HFFc6 (cell line): ENCODE measurements at regions not wholly inside any gene's neighbourhood (a gene's known extent, or its start where the extent isn't known, plus 50 kb on each side); places are given as distances from the start of the nearest gene placed in this dataset.

Experiments
- DNase-seq: peaks from one replicate; pipeline ENCODE4 v3.0.0-alpha.2; 2018
- H3K27ac Mint-ChIP-seq: 2 replicates; pipeline ENCODE4 v1.8.0; 2020; ENCODE audit warnings: mild to moderate bottlenecking, mixed read lengths
- H3K27me3 Mint-ChIP-seq: 2 replicates; pipeline ENCODE4 v1.8.0; 2021; ENCODE audit warnings: mild to moderate bottlenecking, moderate library complexity, mixed read lengths; ENCODE audit not compliant: insufficient read depth
- H3K36me3 Mint-ChIP-seq: 2 replicates; pipeline ENCODE4 v1.8.0; 2021; ENCODE audit warnings: low read depth, mixed read lengths
- H3K4me1 Mint-ChIP-seq: 2 replicates; pipeline ENCODE4 v1.8.0; 2020; ENCODE audit warnings: low read depth, mixed read lengths
- H3K4me3 Mint-ChIP-seq: 2 replicates; pipeline ENCODE4 v1.8.0; 2020; ENCODE audit warnings: mild to moderate bottlenecking, moderate library complexity, mixed read lengths
- H3K9me3 Mint-ChIP-seq: 2 replicates; pipeline ENCODE4 v1.8.0; 2020; ENCODE audit warnings: mild to moderate bottlenecking, mixed read lengths
- CTCF ChIP-seq: fragments of 200-600 bp; sonication (generic); IDR thresholded peaks from 2 replicates; pipeline ENCODE4 v1.5.0; 2021; ENCODE audit warnings: antibody characterized with exemption, mild to moderate bottlenecking

- no peak for DNase-seq
- peaks cover 58% of the 10 kb centered on the region for H3K9me3 Mint-ChIP-seq
- no peak overlapping the region for H3K4me3 Mint-ChIP-seq
- peaks cover 15% of the 10 kb centered on the region for H3K36me3 Mint-ChIP-seq
- no peaks in the 10 kb centered on the region for H3K4me1 Mint-ChIP-seq
- H3K27me3 Mint-ChIP-seq, result no peaks in the 10 kb centered on the region; the same call in 1 of the 2 replicates
- TF ChIP-seq CTCF, result peak; percentile 12; the same call in 1 of the 2 replicates
- no peak overlapping the region for H3K27ac Mint-ChIP-seq
These were observed 347.9 kb upstream of the SPTLC3 start for GRCh38 chr20:12660918-12661317.

GRCh38 chr20:12670301-12670700, 338.5 kb upstream of the SPTLC3 start:
- no peaks in the 10 kb centered on the region for H3K4me1 Mint-ChIP-seq
- H3K9me3 Mint-ChIP-seq, result peaks cover 51% of the 10 kb centered on the region
- 0 out of 2 replicates have a peak, but pooled peaks cover 4% of the 10 kb centered on the region for H3K36me3 Mint-ChIP-seq
- no peak overlapping the region for H3K27ac Mint-ChIP-seq
- no peaks in the 10 kb centered on the region for H3K27me3 Mint-ChIP-seq
- no peak for DNase-seq
- H3K4me3 Mint-ChIP-seq, result no peak overlapping the region
- no peak for TF ChIP-seq CTCF

GRCh38 chr20:12673352-12673751, 335.4 kb upstream of the SPTLC3 start:
- H3K9me3 Mint-ChIP-seq, result peaks cover 62% of the 10 kb centered on the region

GRCh38 chr20:12677925-12678324, 330.8 kb upstream of the SPTLC3 start:
- H3K27ac Mint-ChIP-seq, result no peak overlapping the region
- H3K36me3 Mint-ChIP-seq, result 0 out of 2 replicates have a peak, but pooled peaks cover 4% of the 10 kb centered on the region
- no peaks in the 10 kb centered on the region for H3K4me1 Mint-ChIP-seq
- no peak overlapping the region for H3K4me3 Mint-ChIP-seq
- peaks cover 55% of the 10 kb centered on the region for H3K9me3 Mint-ChIP-seq
- no peak for TF ChIP-seq CTCF
- no peaks in the 10 kb centered on the region for H3K27me3 Mint-ChIP-seq
- no peak for DNase-seq

More at GRCh38 chr20:12673352-12673751, 335.4 kb upstream of the SPTLC3 start:
- Mint-ChIP-seq H3K4me1 (no peaks in the 10 kb centered on the region), H3K27ac (no peak overlapping the region), H3K4me3 (no peak overlapping the region), H3K36me3 (0 out of 2 replicates have a peak, but pooled peaks cover 4% of the 10 kb centered on the region), H3K27me3 (no peaks in the 10 kb centered on the region)
- no peak for TF ChIP-seq CTCF
- DNase-seq, result no peak

GRCh38 chr20:12679447-12679846, 329.3 kb upstream of the SPTLC3 start:
- peaks cover 41% of the 10 kb centered on the region for H3K9me3 Mint-ChIP-seq
- no peaks in the 10 kb centered on the region for H3K27me3 Mint-ChIP-seq

More at GRCh38 chr20:12679447-12679846, 329.3 kb upstream of the SPTLC3 start:
- no peak overlapping the region for H3K4me3 Mint-ChIP-seq
- no peak overlapping the region for H3K27ac Mint-ChIP-seq
- 0 out of 2 replicates have a peak, but pooled peaks cover 1% of the 10 kb centered on the region for H3K36me3 Mint-ChIP-seq
- no peaks in the 10 kb centered on the region for H3K4me1 Mint-ChIP-seq
- no peak for DNase-seq
- no peak for TF ChIP-seq CTCF
